ENCODE measurements at regions not wholly inside any gene's neighbourhood (a gene's known extent, or its start where the extent isn't known, plus 50 kb on each side); places are given as distances from the start of the nearest gene placed in this dataset.
"Not testable (repeated sequence)": the region's sequence is repeated elsewhere in the genome, so short reads cannot be mapped to it uniquely, and the experiment has no call there.

DNA sequence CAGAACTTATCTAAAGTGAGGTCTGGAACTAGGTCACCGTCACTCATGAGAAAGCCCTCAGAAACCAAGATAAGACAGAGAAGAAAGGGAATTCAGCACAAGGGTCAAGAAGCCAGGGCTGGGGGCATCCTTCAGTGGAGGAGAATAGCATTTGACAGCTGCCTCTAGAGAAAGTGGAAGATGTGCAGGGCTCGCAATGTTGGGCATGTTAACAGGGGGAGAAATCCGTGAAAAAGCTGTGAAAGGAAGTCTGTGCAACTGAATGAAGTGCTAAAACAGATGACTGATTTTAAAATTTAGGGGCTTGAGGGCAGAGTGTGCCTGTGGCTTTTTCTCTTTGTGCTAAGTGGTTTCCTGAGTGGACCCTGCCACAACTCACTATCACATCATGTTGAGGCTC is 97.7 kb upstream of the IFNG-AS1 start:
- intact Hi-C loops (cut with micrococcal nuclease): no loop called here
- BruUV-seq (replicated peaks): no TSS peak
- ChIA-PET CTCF (no interaction called here), POLR2A (interaction anchor here (1.0 kb wide), 1 partner anchor 243 kb away, joined by 3 read pairs; the partner anchor contains the start of gene DYRK2)
- peaks cover 21% of the 10 kb centered on the region for H3K27me3 Mint-ChIP-seq (ENCODE audit: insufficient read depth, unreplicated experiment)
- DNase-seq (ENCODE audit: unreplicated experiment): no peak
- TF ChIP-seq, protein P1, sequence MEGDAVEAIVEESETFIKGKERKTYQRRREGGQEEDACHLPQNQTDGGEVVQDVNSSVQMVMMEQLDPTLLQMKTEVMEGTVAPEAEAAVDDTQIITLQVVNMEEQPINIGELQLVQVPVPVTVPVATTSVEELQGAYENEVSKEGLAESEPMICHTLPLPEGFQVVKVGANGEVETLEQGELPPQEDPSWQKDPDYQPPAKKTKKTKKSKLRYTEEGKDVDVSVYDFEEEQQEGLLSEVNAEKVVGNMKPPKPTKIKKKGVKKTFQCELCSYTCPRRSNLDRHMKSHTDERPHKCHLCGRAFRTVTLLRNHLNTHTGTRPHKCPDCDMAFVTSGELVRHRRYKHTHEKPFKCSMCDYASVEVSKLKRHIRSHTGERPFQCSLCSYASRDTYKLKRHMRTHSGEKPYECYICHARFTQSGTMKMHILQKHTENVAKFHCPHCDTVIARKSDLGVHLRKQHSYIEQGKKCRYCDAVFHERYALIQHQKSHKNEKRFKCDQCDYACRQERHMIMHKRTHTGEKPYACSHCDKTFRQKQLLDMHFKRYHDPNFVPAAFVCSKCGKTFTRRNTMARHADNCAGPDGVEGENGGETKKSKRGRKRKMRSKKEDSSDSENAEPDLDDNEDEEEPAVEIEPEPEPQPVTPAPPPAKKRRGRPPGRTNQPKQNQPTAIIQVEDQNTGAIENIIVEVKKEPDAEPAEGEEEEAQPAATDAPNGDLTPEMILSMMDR (IDR thresholded peaks at IDR 0.05; ENCODE audit: unreplicated experiment): no peak
- no peaks in the 10 kb centered on the region for H3K4me1 Mint-ChIP-seq (ENCODE audit: insufficient read depth, unreplicated experiment)
- no peaks in the 10 kb centered on the region for H3K36me3 Mint-ChIP-seq (ENCODE audit: insufficient read depth, unreplicated experiment)
- no peak overlapping the region for H3K4me3 Mint-ChIP-seq (ENCODE audit: unreplicated experiment)
- no peaks in the 10 kb centered on the region for H3K9me3 Mint-ChIP-seq (ENCODE audit: unreplicated experiment)
- no peak overlapping the region for H3K27ac Mint-ChIP-seq (ENCODE audit: low read depth, unreplicated experiment)

DNA sequence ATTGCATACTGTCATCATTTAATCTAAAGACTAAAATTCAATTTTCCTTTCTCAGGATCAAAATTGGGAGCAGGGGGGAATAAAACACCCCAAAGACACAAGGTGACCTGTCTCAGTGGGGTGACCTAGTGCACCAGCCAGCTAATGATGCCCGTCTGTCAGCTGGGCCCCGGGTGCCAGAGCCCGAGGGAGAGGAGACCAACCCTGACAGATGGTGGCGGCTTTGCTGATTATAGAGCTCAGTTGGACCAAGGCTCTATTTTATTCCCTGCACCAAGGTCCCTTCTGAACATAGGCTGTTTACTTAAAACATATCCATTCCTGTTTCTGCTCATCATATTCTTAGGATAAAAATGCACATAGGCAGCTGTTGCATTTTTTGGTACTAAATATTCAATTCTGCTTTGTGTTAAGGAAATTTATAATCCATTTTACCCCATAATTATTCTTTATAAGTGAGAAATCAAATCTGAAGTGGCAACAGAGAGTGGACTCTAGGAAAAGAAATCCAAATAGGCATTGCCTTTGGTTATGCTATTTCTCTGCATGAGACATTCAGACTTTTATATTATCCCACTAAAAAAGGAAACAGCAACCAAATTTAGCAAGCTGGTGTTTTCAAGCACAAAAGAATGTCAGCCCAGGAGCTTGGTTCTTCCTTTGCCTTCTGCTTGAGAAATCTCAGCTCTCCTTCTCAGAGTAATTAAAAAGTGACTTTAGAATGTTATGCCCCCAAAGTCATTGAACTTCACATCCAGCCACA is 96.8 kb upstream of the IFNG-AS1 start:
- Mint-ChIP-seq H3K4me3 (ENCODE audit: unreplicated experiment) (no peak overlapping the region), H3K4me1 (ENCODE audit: insufficient read depth, unreplicated experiment) (no peaks in the 10 kb centered on the region), H3K27me3 (ENCODE audit: insufficient read depth, unreplicated experiment) (peaks cover 21% of the 10 kb centered on the region), H3K36me3 (ENCODE audit: insufficient read depth, unreplicated experiment) (no peaks in the 10 kb centered on the region), H3K27ac (ENCODE audit: low read depth, unreplicated experiment) (no peak overlapping the region), H3K9me3 (ENCODE audit: unreplicated experiment) (no peaks in the 10 kb centered on the region)
- intact Hi-C loops (cut with micrococcal nuclease): no loop called here
- CTCF ChIA-PET: interaction anchor here (0.6 to 0.7 kb wide), 2 partner anchors 21 to 147 kb away, joined by 3 to 4 read pairs; no protein-coding TSS in a partner anchor
- POLR2A ChIA-PET: interaction anchor here (0.6 kb wide), 1 partner anchor 400 kb away, joined by 3 read pairs; no protein-coding TSS in a partner anchor
- DNase-seq (ENCODE audit: unreplicated experiment): no peak
- TF ChIP-seq, protein P1 (IDR thresholded peaks at IDR 0.05; ENCODE audit: unreplicated experiment): no peak
- BruUV-seq (replicated peaks): no TSS peak

DNA sequence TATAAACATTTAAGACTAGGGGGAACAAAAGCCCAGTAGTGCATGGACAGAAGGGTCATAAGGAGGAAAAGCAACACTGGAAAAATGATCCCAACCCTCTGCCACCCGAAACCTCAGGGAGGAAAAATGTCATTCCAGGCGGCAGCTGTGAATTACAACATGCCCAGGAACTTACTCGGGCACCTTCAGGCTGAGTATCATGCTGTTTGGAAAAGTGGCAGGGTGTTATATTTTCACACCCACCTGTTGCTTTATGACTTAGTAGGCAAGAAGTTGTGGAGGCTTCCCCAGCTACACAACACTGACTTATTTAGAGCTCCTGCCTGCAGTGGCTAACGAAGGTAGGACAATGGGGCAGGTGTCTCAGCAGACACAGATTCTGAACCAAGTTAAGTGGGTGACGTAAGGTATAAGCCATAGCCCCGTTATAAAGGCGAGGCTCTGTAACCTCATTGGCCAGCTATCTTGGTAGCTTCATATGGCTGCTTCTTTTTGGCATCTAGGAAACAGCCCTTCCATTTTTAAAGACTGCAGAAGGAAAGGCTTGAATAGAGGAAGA is 96.1 kb upstream of the IFNG-AS1 start:
- TF ChIP-seq, protein P1 (IDR thresholded peaks at IDR 0.05; ENCODE audit: unreplicated experiment): no peak
- Mint-ChIP-seq H3K27me3 (ENCODE audit: insufficient read depth, unreplicated experiment) (peaks cover 21% of the 10 kb centered on the region), H3K9me3 (ENCODE audit: unreplicated experiment) (no peaks in the 10 kb centered on the region), H3K4me1 (ENCODE audit: insufficient read depth, unreplicated experiment) (no peaks in the 10 kb centered on the region), H3K36me3 (ENCODE audit: insufficient read depth, unreplicated experiment) (no peaks in the 10 kb centered on the region), H3K4me3 (ENCODE audit: unreplicated experiment) (no peak overlapping the region), H3K27ac (ENCODE audit: low read depth, unreplicated experiment) (no peak overlapping the region)
- CTCF ChIA-PET: interaction anchor here (0.5 to 0.7 kb wide), 2 partner anchors 22 to 458 kb away, joined by 3 read pairs; no protein-coding TSS in a partner anchor
- intact Hi-C loops (cut with micrococcal nuclease): no loop called here
- DNase-seq (ENCODE audit: unreplicated experiment): no peak
- no TSS peak for BruUV-seq (replicated peaks)
- POLR2A ChIA-PET: interaction anchor here (0.6 kb wide), 1 partner anchor 400 kb away, joined by 3 read pairs; no protein-coding TSS in a partner anchor

DNA sequence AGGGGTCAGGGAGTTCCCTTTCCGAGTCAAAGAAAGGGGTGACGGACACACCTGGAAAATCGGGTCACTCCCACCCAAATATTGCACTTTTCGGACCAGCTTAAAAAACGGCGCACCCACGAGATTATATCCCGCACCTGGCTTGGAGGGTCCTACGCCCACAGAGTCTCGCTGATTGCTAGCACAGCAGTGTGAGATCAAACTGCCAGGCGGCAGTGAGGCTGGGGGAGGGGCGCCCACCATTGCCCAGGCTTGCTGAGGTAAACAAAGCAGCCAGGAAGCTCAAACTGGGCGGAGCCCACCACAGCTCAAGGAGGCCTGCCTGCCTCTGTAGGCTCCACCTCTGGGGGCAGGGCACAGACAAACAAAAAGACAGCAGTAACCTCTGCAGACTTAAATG is 88.8 kb upstream of the IFNG-AS1 start:
- H3K4me1 Mint-ChIP-seq (ENCODE audit: insufficient read depth, unreplicated experiment); POLR2A ChIA-PET; DNase-seq (ENCODE audit: unreplicated experiment); H3K36me3 Mint-ChIP-seq (ENCODE audit: insufficient read depth, unreplicated experiment); intact Hi-C loops (cut with micrococcal nuclease); H3K4me3 Mint-ChIP-seq (ENCODE audit: unreplicated experiment); H3K9me3 Mint-ChIP-seq (ENCODE audit: unreplicated experiment); BruUV-seq (replicated peaks); H3K27me3 Mint-ChIP-seq (ENCODE audit: insufficient read depth, unreplicated experiment); H3K27ac Mint-ChIP-seq (ENCODE audit: low read depth, unreplicated experiment): not testable (repeated sequence)
- CTCF ChIA-PET: interaction anchor here (0.6 to 0.7 kb wide), 2 partner anchors 8 to 1978 kb away, joined by 3 read pairs; no protein-coding TSS in a partner anchor
